Kidney epithelial cell (primary cell): ENCODE measurements at regions not wholly inside any gene's neighbourhood (a gene's known extent, or its start where the extent isn't known, plus 50 kb on each side); places are given as distances from the start of the nearest gene placed in this dataset.

Experiments used
- DNase-seq: peaks from one replicate; pipeline ENCODE4 v3.0.0-alpha.2; 2010; ENCODE audit warnings: low read depth
- H3K27me3 ChIP-seq: 2 replicates; pipeline ENCODE4 v1.6.0; 2011; ENCODE audit warnings: low read length; ENCODE audit not compliant: control insufficient read depth, insufficient read depth
- H3K36me3 ChIP-seq: 2 replicates; pipeline ENCODE4 v1.5.1; 2011; ENCODE audit warnings: low read length; ENCODE audit not compliant: control insufficient read depth, insufficient read depth
- H3K4me3 ChIP-seq: 2 replicates; pipeline ENCODE4 v1.5.1; 2011; ENCODE audit warnings: low read depth, mild to moderate bottlenecking, control low read depth, low read length
- TF ChIP-seq, protein P1 (sequence below): IDR thresholded peaks from 2 replicates; pipeline ENCODE4 v1.5.1; 2011; ENCODE audit warnings: mild to moderate bottlenecking, moderate library complexity, low read length, control low read depth, inconsistent platforms; ENCODE audit not compliant: insufficient read depth, poor library complexity, severe bottlenecking

DNA sequence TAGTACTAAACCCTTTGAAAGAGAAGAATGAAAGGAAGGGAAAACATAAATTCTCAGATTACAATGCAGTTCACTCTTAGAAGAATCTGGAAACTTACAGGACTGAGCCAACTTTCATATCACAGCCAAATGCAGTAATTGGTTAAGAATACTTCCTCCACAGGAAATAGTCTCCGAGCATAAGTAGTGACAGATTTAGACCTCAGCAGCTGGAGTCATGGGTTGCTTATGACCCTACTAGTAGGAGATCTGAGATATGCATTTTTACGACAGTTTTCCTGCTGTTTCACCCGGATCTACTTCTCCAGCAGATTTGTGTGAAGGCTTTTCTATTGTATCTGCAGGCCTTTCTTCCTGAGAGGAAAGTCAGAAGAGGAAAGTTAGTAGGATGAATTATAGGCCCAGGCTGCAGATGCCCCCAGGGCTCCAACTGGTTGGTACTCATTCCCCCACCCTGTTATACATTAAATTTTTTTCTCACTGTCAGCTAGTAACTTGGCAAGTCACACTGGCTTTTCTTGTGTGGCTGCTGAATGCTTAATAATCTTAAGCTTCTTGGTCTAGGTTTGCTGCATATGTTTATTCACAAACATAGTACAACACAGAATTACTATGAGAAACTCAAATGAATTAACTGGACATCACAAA is 1241.5 kb upstream of the MIR17HG start:
- TF ChIP-seq, protein P1, sequence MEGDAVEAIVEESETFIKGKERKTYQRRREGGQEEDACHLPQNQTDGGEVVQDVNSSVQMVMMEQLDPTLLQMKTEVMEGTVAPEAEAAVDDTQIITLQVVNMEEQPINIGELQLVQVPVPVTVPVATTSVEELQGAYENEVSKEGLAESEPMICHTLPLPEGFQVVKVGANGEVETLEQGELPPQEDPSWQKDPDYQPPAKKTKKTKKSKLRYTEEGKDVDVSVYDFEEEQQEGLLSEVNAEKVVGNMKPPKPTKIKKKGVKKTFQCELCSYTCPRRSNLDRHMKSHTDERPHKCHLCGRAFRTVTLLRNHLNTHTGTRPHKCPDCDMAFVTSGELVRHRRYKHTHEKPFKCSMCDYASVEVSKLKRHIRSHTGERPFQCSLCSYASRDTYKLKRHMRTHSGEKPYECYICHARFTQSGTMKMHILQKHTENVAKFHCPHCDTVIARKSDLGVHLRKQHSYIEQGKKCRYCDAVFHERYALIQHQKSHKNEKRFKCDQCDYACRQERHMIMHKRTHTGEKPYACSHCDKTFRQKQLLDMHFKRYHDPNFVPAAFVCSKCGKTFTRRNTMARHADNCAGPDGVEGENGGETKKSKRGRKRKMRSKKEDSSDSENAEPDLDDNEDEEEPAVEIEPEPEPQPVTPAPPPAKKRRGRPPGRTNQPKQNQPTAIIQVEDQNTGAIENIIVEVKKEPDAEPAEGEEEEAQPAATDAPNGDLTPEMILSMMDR = no peak
- DNase-seq = no peak
- no peak overlapping the region for H3K4me3 ChIP-seq
- no peaks in the 10 kb centered on the region for H3K27me3 ChIP-seq
- no peaks in the 10 kb centered on the region for H3K36me3 ChIP-seq

DNA sequence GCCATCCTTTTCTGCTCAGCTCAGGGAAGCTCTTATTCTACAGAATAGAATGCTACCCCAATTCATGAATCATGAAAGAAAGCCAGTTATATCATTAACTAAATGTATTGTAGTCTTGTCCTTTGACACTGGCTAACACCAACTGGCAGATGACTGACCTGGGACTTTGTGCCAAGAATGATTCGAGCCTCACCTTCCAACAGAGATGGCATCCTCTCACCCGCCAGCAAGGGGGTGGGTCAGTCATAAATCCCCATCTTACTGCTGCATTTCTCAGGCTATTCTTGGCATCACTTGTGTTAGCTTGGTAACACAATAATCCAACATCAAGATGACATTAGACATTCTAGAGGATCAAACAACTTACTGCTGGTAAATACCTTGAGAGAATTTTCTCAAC is 1239.8 kb upstream of the MIR17HG start:
- Histone ChIP-seq H3K4me3 (no peak overlapping the region), H3K36me3 (no peaks in the 10 kb centered on the region), H3K27me3 (no peaks in the 10 kb centered on the region)
- no peak for DNase-seq
- TF ChIP-seq, protein P1 = no peak

DNA sequence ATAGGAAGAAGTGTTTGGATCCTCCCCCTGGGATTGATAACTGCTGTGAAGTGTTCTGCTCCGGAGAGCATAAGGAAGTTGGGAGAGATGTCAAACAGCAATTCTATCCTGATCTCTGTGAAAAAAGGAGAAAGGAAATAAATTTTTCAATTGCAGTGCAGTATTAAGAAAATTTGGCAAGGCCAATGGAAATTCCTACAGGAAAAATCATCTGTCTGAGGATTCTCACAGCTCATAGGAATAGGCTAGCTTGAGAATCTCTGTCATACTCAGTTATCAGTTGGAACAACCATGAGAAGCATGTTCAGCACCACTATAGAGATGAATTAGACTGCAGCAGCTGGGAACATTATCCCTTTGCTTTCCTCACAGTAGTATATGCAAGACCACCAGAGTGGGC is 1238.9 kb upstream of the MIR17HG start:
- DNase-seq = no peak
- TF ChIP-seq, protein P1 = no peak
- H3K27me3 ChIP-seq = no peaks in the 10 kb centered on the region
- H3K4me3 ChIP-seq = no peak overlapping the region
- no peaks in the 10 kb centered on the region for H3K36me3 ChIP-seq

DNA sequence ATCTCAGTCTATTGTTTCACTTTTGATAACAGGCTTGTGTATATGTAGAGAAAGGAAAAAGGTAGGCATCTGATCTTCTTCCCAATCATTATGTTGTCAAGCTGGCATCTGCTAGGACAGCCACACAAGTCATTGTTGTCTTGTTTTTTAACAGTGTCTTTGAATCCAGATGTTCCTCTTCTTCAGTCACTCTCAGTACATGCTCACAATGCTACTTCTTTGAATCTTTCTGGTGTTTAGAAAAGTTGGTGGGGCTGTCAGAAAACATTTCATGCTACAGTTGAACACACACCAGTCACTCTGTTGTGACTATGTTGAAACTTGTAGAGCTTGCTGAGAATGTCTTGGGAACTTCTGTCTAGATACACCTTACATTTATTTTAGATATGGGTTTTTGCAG is 1231.4 kb upstream of the MIR17HG start:
- Histone ChIP-seq H3K27me3 (no peaks in the 10 kb centered on the region), H3K4me3 (no peak overlapping the region), H3K36me3 (no peaks in the 10 kb centered on the region)
- TF ChIP-seq, protein P1 = no peak
- no peak for DNase-seq

DNA sequence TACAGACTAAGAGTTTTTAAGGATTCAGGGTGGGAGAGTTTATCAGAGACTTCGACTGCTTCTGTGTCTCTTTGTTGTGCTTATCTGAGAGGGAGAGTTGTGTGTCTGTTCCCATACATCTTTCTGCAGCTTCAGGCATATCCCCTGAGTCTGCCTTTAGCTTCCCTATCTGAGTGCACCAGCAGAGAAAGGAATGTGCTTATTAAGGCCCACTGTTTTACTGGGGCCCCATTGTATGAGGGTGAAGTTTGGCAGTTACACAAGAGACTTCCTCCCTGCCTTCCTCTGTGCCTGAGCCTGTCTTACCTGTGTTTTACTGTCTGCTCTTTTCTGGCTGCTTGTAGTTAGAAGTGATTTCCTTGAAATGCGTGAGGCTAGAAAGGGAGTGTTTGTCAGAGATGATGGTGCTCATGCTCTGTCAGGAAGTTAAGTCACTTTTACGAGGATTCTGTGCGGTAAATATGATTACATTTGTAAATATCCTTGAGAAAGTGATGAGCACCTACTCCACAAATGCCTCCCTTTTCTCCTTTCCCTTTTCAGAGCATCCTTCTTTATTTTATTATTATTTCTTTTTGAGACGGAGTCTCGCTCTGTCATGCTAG is 1228.9 kb upstream of the MIR17HG start:
- no peaks in the 10 kb centered on the region for H3K27me3 ChIP-seq
- no peaks in the 10 kb centered on the region for H3K36me3 ChIP-seq
- no peak for DNase-seq
- no peak overlapping the region for H3K4me3 ChIP-seq
- TF ChIP-seq, protein P1 = no peak

DNA sequence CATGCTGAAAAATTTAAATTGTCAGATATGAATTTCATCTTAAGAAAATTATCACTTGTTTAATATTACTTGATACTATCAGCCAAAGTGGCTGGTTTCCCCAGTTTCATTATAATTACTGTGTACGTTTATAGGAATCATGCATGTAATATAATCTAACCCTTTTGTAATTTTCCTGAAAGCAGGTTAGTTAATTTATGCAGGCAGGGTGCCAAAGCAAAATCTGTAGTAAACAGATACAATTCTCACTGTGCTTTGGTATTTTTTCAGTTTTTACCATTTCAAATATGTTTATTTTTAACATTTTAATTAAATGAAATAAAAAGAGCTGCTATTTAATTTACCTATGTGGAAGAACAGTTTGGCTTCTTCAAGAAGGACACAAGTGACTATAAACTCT is 1227.5 kb upstream of the MIR17HG start:
- no peak for DNase-seq
- TF ChIP-seq, protein P1 = no peak
- H3K36me3 ChIP-seq = no peaks in the 10 kb centered on the region
- H3K4me3 ChIP-seq = no peak overlapping the region
- no peaks in the 10 kb centered on the region for H3K27me3 ChIP-seq
